Trophoblast cell (in vitro differentiated cells and primary cell): ENCODE measurements at regions not wholly inside any gene's neighbourhood (a gene's known extent, or its start where the extent isn't known, plus 50 kb on each side); places are given as distances from the start of the nearest gene placed in this dataset.

Source experiments
- DNase-seq, 2 donors: peaks; one replicate each; pipeline ENCODE4 v3.0.0-alpha.2; 2016
- H2AFZ ChIP-seq: 2 replicates; pipeline ENCODE4 v1.6.1; 2013; ENCODE audit warnings: low read length, moderate library complexity, mild to moderate bottlenecking; ENCODE audit not compliant: insufficient read depth, poor library complexity
- H2AK5ac ChIP-seq: 2 replicates; pipeline ENCODE4 v1.6.1; 2013; ENCODE audit warnings: mild to moderate bottlenecking, low read length
- H2BK120ac ChIP-seq: 2 replicates; pipeline ENCODE4 v1.6.1; 2013; ENCODE audit warnings: low read length, mild to moderate bottlenecking, moderate library complexity; ENCODE audit not compliant: insufficient read depth, poor library complexity
- H2BK12ac ChIP-seq: 2 replicates; pipeline ENCODE4 v1.6.1; 2013; ENCODE audit warnings: mild to moderate bottlenecking, low read length, moderate library complexity
- H2BK5ac ChIP-seq: 2 replicates; pipeline ENCODE4 v1.6.1; 2013; ENCODE audit warnings: low read length, low read depth, moderate library complexity, mild to moderate bottlenecking; ENCODE audit not compliant: poor library complexity
- H3K14ac ChIP-seq: 2 replicates; pipeline ENCODE4 v1.6.1; 2013; ENCODE audit warnings: mild to moderate bottlenecking, low read length
- H3K18ac ChIP-seq: 2 replicates; pipeline ENCODE4 v1.6.1; 2013; ENCODE audit warnings: mild to moderate bottlenecking, low read length
- H3K23ac ChIP-seq: 2 replicates; pipeline ENCODE4 v1.6.1; 2013; ENCODE audit warnings: low read length
- H3K27ac ChIP-seq: 2 replicates; pipeline ENCODE4 v1.5.1; 2013; ENCODE audit warnings: low read depth, mild to moderate bottlenecking, inconsistent platforms, low read length, moderate library complexity
- H3K27me3 ChIP-seq: 2 replicates; pipeline ENCODE4 v1.6.1; 2013; ENCODE audit warnings: inconsistent platforms, mild to moderate bottlenecking, low read length, moderate library complexity; ENCODE audit not compliant: insufficient read depth
- H3K36me3 ChIP-seq, 2 experiments: 1 replicate in 1 of 2; 2 replicates in 1 of 2; pipeline ENCODE4 v1.6.1; 2013; ENCODE audit warnings: low read length in 2 of 2, mild to moderate bottlenecking in 2 of 2, moderate library complexity in 1 of 2; ENCODE audit not compliant: insufficient read depth in 2 of 2, control insufficient read depth in 1 of 2
- H3K4ac ChIP-seq: 2 replicates; pipeline ENCODE4 v1.6.1; 2013; ENCODE audit warnings: low read depth, mild to moderate bottlenecking, low read length, moderate library complexity
- H3K4me1 ChIP-seq, 2 experiments: 1 replicate in 1 of 2; 2 replicates in 1 of 2; pipeline ENCODE4 v1.6.1; 2013; ENCODE audit warnings: low read length in 2 of 2, mild to moderate bottlenecking in 2 of 2, moderate library complexity in 1 of 2; ENCODE audit not compliant: insufficient read depth in 2 of 2, control insufficient read depth in 1 of 2
- H3K4me2 ChIP-seq: 2 replicates; pipeline ENCODE4 v1.6.1; 2013; ENCODE audit warnings: inconsistent platforms, mild to moderate bottlenecking, low read length, moderate library complexity
- H3K4me3 ChIP-seq: 2 replicates; pipeline ENCODE4 v1.5.1; 2013; ENCODE audit warnings: mild to moderate bottlenecking, low read depth, low read length, inconsistent platforms
- H3K79me1 ChIP-seq: one replicate; pipeline ENCODE4 v1.6.1; 2013; ENCODE audit warnings: low read length
- H3K79me2 ChIP-seq: 2 replicates; pipeline ENCODE4 v1.6.1; 2013; ENCODE audit warnings: low read length, mild to moderate bottlenecking; ENCODE audit not compliant: control insufficient read depth, insufficient read depth, poor library complexity
- H3K9ac ChIP-seq: 2 replicates; pipeline ENCODE4 v1.6.1; 2013; ENCODE audit warnings: mild to moderate bottlenecking, low read length
- H3K9me3 ChIP-seq: 2 replicates; pipeline ENCODE4 v1.6.1; 2013; ENCODE audit warnings: low read depth, mild to moderate bottlenecking, control low read depth, inconsistent platforms, low read length; ENCODE audit not compliant: insufficient read depth
- H4K12ac ChIP-seq: 2 replicates; pipeline ENCODE4 v1.6.1; 2013; ENCODE audit warnings: low read depth, mild to moderate bottlenecking, low read length, moderate library complexity
- H4K8ac ChIP-seq: 2 replicates; pipeline ENCODE4 v1.6.1; 2013; ENCODE audit warnings: low read depth, mild to moderate bottlenecking, low read length, moderate library complexity
- H4K91ac ChIP-seq: one replicate; pipeline ENCODE4 v1.6.1; 2013; ENCODE audit warnings: low read depth, mild to moderate bottlenecking, low read length, moderate library complexity
- whole genome bisulfite sequencing: extraction: QIAGEN DNeasy Blood & Tissue Kit; methylation state at CpG from one replicate; pipeline ENCODE4 v1.1.7; 2013; ENCODE audit warnings: missing lambda C conversion rate; ENCODE audit not compliant: insufficient read length, insufficient coverage; ENCODE audit errors: extremely low coverage; 5-methylcytosine and 5-hydroxymethylcytosine counted together

- Histone ChIP-seq H2BK120ac (no peak overlapping the region), H3K23ac (no peak overlapping the region), H2BK12ac (no peak overlapping the region), H3K9ac (no peak overlapping the region), H3K14ac (no peak overlapping the region), H3K79me2 (no peaks in the 10 kb centered on the region), H3K79me1 (no peaks in the 10 kb centered on the region), H3K4me1 (no peaks in the 10 kb centered on the region), H4K12ac (no peak overlapping the region), H3K27me3 (no peaks in the 10 kb centered on the region), H3K18ac (no peak overlapping the region), H4K91ac (no peak overlapping the region), H3K27ac (no peak overlapping the region), H2AFZ (no peak overlapping the region), H3K4me2 (no peak overlapping the region), H2BK5ac (no peak overlapping the region), H3K4ac (no peak overlapping the region), H3K9me3 (no peaks in the 10 kb centered on the region), H4K8ac (no peak overlapping the region), H3K4me3 (no peak overlapping the region), H2AK5ac (no peak overlapping the region), H3K36me3 (no peaks in the 10 kb centered on the region)
- WGBS: no CpG with 5 or more reads among the region's 3 CpGs
- DNase-seq: no peak
Measured at GRCh38 chr13:73904625-73905024, 229.6 kb downstream of the KLF12 start.

GRCh38 chr13:73903561-73903960 lies 230.6 kb downstream of the KLF12 start:
- Histone ChIP-seq H2AFZ (no peak overlapping the region), H3K4me3 (no peak overlapping the region), H3K9me3 (no peaks in the 10 kb centered on the region), H3K27me3 (no peaks in the 10 kb centered on the region), H3K4ac (no peak overlapping the region), H2BK12ac (no peak overlapping the region), H3K79me1 (no peaks in the 10 kb centered on the region), H4K12ac (no peak overlapping the region), H2BK5ac (no peak overlapping the region), H3K27ac (no peak overlapping the region), H3K79me2 (no peaks in the 10 kb centered on the region), H2AK5ac (no peak overlapping the region), H3K9ac (no peak overlapping the region), H3K23ac (no peak overlapping the region), H3K18ac (no peak overlapping the region), H3K4me1 (peaks cover 0 to 3% of the 10 kb centered on the region in 2 experiments), H3K4me2 (no peak overlapping the region), H3K36me3 (no peaks in the 10 kb centered on the region), H3K14ac (no peak overlapping the region), H2BK120ac (no peak overlapping the region), H4K8ac (no peak overlapping the region), H4K91ac (no peak overlapping the region)
- no peak for DNase-seq
- no CpG with 5 or more reads among the region's 7 CpGs for WGBS

GRCh38 chr13:73902847-73903246 lies 231.4 kb downstream of the KLF12 start:
- no peak for DNase-seq
- no peak overlapping the region for H3K4me3 ChIP-seq
- peaks cover 0 to 3% of the 10 kb centered on the region in 2 experiments for H3K4me1 ChIP-seq
- H3K27me3 ChIP-seq: no peaks in the 10 kb centered on the region
- no peaks in the 10 kb centered on the region for H3K36me3 ChIP-seq
- no peak overlapping the region for H2AK5ac ChIP-seq
- no peak overlapping the region for H4K91ac ChIP-seq
- H3K14ac ChIP-seq: no peak overlapping the region
- H3K4ac ChIP-seq: no peak overlapping the region
- no peak overlapping the region for H3K23ac ChIP-seq
- H2BK12ac ChIP-seq: no peak overlapping the region
- H4K8ac ChIP-seq: no peak overlapping the region
- no peak overlapping the region for H4K12ac ChIP-seq
- H3K9ac ChIP-seq: no peak overlapping the region
- no peaks in the 10 kb centered on the region for H3K79me1 ChIP-seq
- H2AFZ ChIP-seq: no peak overlapping the region
- H2BK5ac ChIP-seq: no peak overlapping the region
- no peak overlapping the region for H2BK120ac ChIP-seq
- H3K18ac ChIP-seq: no peak overlapping the region
- H3K4me2 ChIP-seq: no peak overlapping the region
- no peaks in the 10 kb centered on the region for H3K9me3 ChIP-seq
- H3K79me2 ChIP-seq: no peaks in the 10 kb centered on the region
- no peak overlapping the region for H3K27ac ChIP-seq

GRCh38 chr13:73902296-73902695 lies 231.9 kb downstream of the KLF12 start:
- no peak overlapping the region for H4K8ac ChIP-seq
- no peak overlapping the region for H4K12ac ChIP-seq
- H2AFZ ChIP-seq: no peak overlapping the region
- H3K4me1 ChIP-seq: peaks cover 0 to 3% of the 10 kb centered on the region in 2 experiments
- H3K79me2 ChIP-seq: no peaks in the 10 kb centered on the region
- no peak overlapping the region for H2BK12ac ChIP-seq
- DNase-seq: no peak
- H3K36me3 ChIP-seq: no peaks in the 10 kb centered on the region
- WGBS: no CpG with 5 or more reads among the region's 4 CpGs
- H3K79me1 ChIP-seq: no peaks in the 10 kb centered on the region
- no peak overlapping the region for H2BK120ac ChIP-seq
- no peak overlapping the region for H3K4me2 ChIP-seq
- no peak overlapping the region for H2BK5ac ChIP-seq
- no peaks in the 10 kb centered on the region for H3K9me3 ChIP-seq
- H3K27me3 ChIP-seq: no peaks in the 10 kb centered on the region
- no peak overlapping the region for H4K91ac ChIP-seq
- H3K4me3 ChIP-seq: no peak overlapping the region
- no peak overlapping the region for H3K14ac ChIP-seq
- H3K9ac ChIP-seq: no peak overlapping the region
- no peak overlapping the region for H3K27ac ChIP-seq
- no peak overlapping the region for H2AK5ac ChIP-seq
- H3K18ac ChIP-seq: no peak overlapping the region
- no peak overlapping the region for H3K23ac ChIP-seq
- no peak overlapping the region for H3K4ac ChIP-seq
